ENCODE measurements at regions not wholly inside any gene's neighbourhood (a gene's known extent, or its start where the extent isn't known, plus 50 kb on each side); places are given as distances from the start of the nearest gene placed in this dataset.
"Not testable (repeated sequence)": the region's sequence is repeated elsewhere in the genome, so short reads cannot be mapped to it uniquely, and the experiment has no call there.

GRCh38 chr12:88313554-88313953 lies 171.4 kb downstream of the TMTC3 start:
- DNase-seq = no peak

- DNase-seq = no peak
These were observed 172.6 kb downstream of the TMTC3 start for GRCh38 chr12:88314706-88315105.

GRCh38 chr12:88318726-88319125 lies 176.6 kb downstream of the TMTC3 start:
- no peak for DNase-seq

GRCh38 chr12:88325076-88325815 lies 183.1 kb downstream of the TMTC3 start:
- DNase-seq = peak; percentile 42

GRCh38 chr12:88325816-88326189 lies 183.7 kb downstream of the TMTC3 start:
- no peak for DNase-seq

- no peak for DNase-seq
These were observed 185.2 kb downstream of the TMTC3 start for GRCh38 chr12:88327276-88327675.

GRCh38 chr12:88328090-88328489 lies 186.0 kb downstream of the TMTC3 start:
- no peak for DNase-seq

- no peak for DNase-seq
These were observed 187.7 kb downstream of the TMTC3 start for GRCh38 chr12:88329833-88330232.

- DNase-seq = no peak
These were observed 192.2 kb downstream of the TMTC3 start for GRCh38 chr12:88334271-88334670.

- DNase-seq = no peak
These were observed 194.1 kb downstream of the TMTC3 start for GRCh38 chr12:88336076-88336739.

GRCh38 chr12:88338486-88338885 lies 196.4 kb downstream of the TMTC3 start:
- DNase-seq = no peak

- DNase-seq = no peak
These were observed 197.3 kb downstream of the TMTC3 start for GRCh38 chr12:88339254-88339949.

- no peak for DNase-seq
These were observed 197.9 kb downstream of the TMTC3 start for GRCh38 chr12:88339966-88340365.

GRCh38 chr12:88342251-88342806 lies 200.2 kb downstream of the TMTC3 start:
- DNase-seq = no peak

- no peak for DNase-seq
These were observed 209.0 kb downstream of the TMTC3 start for GRCh38 chr12:88351146-88351545.

GRCh38 chr12:88354691-88355090 lies 212.6 kb downstream of the TMTC3 start:
- no peak for DNase-seq

GRCh38 chr12:88360343-88360742 lies 218.2 kb downstream of the TMTC3 start:
- DNase-seq = no peak

- no peak for DNase-seq
These were observed 218.8 kb downstream of the KITLG start for GRCh38 chr12:88361493-88361892.

- no peak for DNase-seq
These were observed 217.8 kb downstream of the KITLG start for GRCh38 chr12:88362439-88362838.

GRCh38 chr12:88365403-88365802 lies 214.9 kb downstream of the KITLG start:
- DNase-seq = no peak

- no peak for DNase-seq
These were observed 214.2 kb downstream of the KITLG start for GRCh38 chr12:88366101-88366500.

- DNase-seq = no peak
These were observed 213.0 kb downstream of the KITLG start for GRCh38 chr12:88367231-88367630.

- not testable (repeated sequence) for DNase-seq
These were observed 212.2 kb downstream of the KITLG start for GRCh38 chr12:88368077-88368476.
